ENCODE measurements at regions not wholly inside any gene's neighbourhood (a gene's known extent, or its start where the extent isn't known, plus 50 kb on each side); places are given as distances from the start of the nearest gene placed in this dataset.

DNA sequence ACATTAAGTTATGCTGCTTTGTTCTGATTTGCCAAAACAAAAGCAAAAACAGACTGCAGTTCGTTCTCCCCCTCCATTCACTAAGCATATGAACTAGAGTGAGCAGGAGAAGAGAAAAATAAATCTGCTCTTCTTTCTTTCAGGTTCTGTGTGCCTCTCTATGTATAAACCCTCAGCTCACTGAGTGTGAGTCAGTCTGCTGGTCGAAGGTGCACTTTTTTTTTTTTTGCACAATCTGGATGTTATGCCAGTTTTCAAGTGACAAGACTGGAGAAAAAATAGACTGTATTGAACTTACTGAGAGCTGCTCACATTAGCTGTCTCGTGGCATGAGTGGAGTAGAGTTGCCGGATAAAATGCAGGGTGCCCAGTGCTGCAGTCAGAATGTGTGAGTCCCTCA is 244.6 kb upstream of the ATP10B start:
- H3F3A ChIP-seq (replicated peaks; ENCODE audit: insufficient read depth), result no peaks in the 10 kb centered on the region

DNA sequence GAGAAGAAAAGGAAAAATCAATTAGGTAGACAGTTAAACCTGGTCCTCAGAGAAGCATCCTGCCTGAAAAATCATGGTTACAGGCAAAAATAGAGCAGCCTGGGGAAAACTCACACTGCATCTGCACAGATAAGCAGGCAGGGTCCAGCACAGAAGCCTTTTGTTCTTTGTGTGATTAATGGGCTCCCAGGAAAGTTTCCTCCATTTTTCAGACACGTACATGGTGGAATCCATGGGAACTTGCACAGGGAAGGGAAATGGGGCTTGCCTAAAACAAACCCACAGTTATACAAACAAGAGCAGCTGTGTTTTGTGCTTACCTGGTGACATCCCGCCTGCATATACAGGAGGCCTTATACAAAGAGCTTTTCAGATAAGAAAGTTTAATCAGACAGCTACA is 243.9 kb upstream of the ATP10B start:
- H3K9me2 ChIP-seq, result no peaks in the 10 kb centered on the region
- H3K27me3 ChIP-seq (ENCODE audit: insufficient read depth), result no peaks in the 10 kb centered on the region
- POLR2A ChIA-PET, result no interaction called here
- no peak overlapping the region for H3K4me3 ChIP-seq (ENCODE audit: low read depth in 2 of 2, low read length in 1 of 2)
- no peak for TF ChIP-seq NRF1 (IDR thresholded peaks at IDR 0.05; ENCODE audit: low read depth, low read length)
- TF ChIP-seq EP300 (IDR thresholded peaks at IDR 0.05; ENCODE audit: borderline replicate concordance in 1 of 2, low read depth in 1 of 2, low read length in 1 of 2), result no peak
- TF ChIP-seq TEAD4 (IDR thresholded peaks at IDR 0.05; ENCODE audit: borderline replicate concordance, insufficient read depth), result no peak
- TF ChIP-seq EZH2phosphoT487 (IDR thresholded peaks at IDR 0.05; ENCODE audit: borderline replicate concordance, low read depth), result no peak
- TF ChIP-seq ELF1 (IDR thresholded peaks at IDR 0.05), result no peak
- TF ChIP-seq, protein P1, sequence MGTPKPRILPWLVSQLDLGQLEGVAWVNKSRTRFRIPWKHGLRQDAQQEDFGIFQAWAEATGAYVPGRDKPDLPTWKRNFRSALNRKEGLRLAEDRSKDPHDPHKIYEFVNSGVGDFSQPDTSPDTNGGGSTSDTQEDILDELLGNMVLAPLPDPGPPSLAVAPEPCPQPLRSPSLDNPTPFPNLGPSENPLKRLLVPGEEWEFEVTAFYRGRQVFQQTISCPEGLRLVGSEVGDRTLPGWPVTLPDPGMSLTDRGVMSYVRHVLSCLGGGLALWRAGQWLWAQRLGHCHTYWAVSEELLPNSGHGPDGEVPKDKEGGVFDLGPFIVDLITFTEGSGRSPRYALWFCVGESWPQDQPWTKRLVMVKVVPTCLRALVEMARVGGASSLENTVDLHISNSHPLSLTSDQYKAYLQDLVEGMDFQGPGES (IDR thresholded peaks at IDR 0.05; ENCODE audit: low read depth, low read length), result no peak
- TF ChIP-seq GATA2 (CRISPR knock-in tag; IDR thresholded peaks at IDR 0.05), result no peak
- TF ChIP-seq, protein P2, sequence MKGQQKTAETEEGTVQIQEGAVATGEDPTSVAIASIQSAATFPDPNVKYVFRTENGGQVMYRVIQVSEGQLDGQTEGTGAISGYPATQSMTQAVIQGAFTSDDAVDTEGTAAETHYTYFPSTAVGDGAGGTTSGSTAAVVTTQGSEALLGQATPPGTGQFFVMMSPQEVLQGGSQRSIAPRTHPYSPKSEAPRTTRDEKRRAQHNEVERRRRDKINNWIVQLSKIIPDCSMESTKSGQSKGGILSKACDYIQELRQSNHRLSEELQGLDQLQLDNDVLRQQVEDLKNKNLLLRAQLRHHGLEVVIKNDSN (IDR thresholded peaks at IDR 0.05; ENCODE audit: borderline replicate concordance, low read depth), result no peak
- no peak for TF ChIP-seq TAF1 (IDR thresholded peaks at IDR 0.05; ENCODE audit: borderline replicate concordance, low read depth, low read length)
- TF ChIP-seq SMC3 (IDR thresholded peaks at IDR 0.05; ENCODE audit: low read depth, low read length), result no peak
- no peak for TF ChIP-seq FOXM1 (IDR thresholded peaks at IDR 0.05; ENCODE audit: low read depth)
- no peak for TF ChIP-seq POLR2AphosphoS5 (IDR thresholded peaks at IDR 0.05; ENCODE audit: low read depth, low read length)
- TF ChIP-seq NFIC (IDR thresholded peaks at IDR 0.05; ENCODE audit: borderline replicate concordance), result no peak
- no peak for TF ChIP-seq FOXJ3 (CRISPR knock-in tag; IDR thresholded peaks at IDR 0.05)
- no peak for TF ChIP-seq SIN3A (IDR thresholded peaks at IDR 0.05; ENCODE audit: borderline replicate concordance, low read depth, low read length)
- no peak for TF ChIP-seq MEF2A (IDR thresholded peaks at IDR 0.05; ENCODE audit: borderline replicate concordance, low read depth)
- H3K27ac ChIP-seq (ENCODE audit: low read depth in 2 of 2, low read length in 1 of 2), result no peak overlapping the region
- H3K36me3 ChIP-seq (replicated peaks in 1 of 2; ENCODE audit: control insufficient read depth in 1 of 2, insufficient read depth in 2 of 2, low read length in 1 of 2), result no peaks in the 10 kb centered on the region
- no peak overlapping the region for H3K4me2 ChIP-seq
- 0% methylated on average over 2 of the region's 2 CpGs for WGBS (ENCODE audit: low lambda C conversion rate)
- H3K79me2 ChIP-seq (ENCODE audit: insufficient read depth), result no peaks in the 10 kb centered on the region
- DNase-seq, result no peak
- H4K20me1 ChIP-seq (ENCODE audit: insufficient read depth), result no peaks in the 10 kb centered on the region
- CTCF ChIA-PET, result no interaction called here
- no peaks in the 10 kb centered on the region for H3K9me3 ChIP-seq
- no peak overlapping the region for H2AFZ ChIP-seq (ENCODE audit: low read depth)
- no peak overlapping the region for H3K9ac ChIP-seq
- H3F3A ChIP-seq (replicated peaks; ENCODE audit: insufficient read depth), result no peaks in the 10 kb centered on the region
- no peaks in the 10 kb centered on the region for H3K4me1 ChIP-seq (ENCODE audit: control insufficient read depth in 1 of 2, insufficient read depth in 2 of 2, low read depth in 1 of 2, low read length in 1 of 2)

More for the DNA sequence above, 244.6 kb upstream of the ATP10B start:
- TF ChIP-seq, protein P2 (IDR thresholded peaks at IDR 0.05; ENCODE audit: borderline replicate concordance, low read depth), result no peak
- no peak for TF ChIP-seq ELF1 (IDR thresholded peaks at IDR 0.05)
- TF ChIP-seq, protein P1 (IDR thresholded peaks at IDR 0.05; ENCODE audit: low read depth, low read length), result no peak
- TF ChIP-seq TCF12 (IDR thresholded peaks at IDR 0.05), result no peak
- TF ChIP-seq RCOR1 (IDR thresholded peaks at IDR 0.05; ENCODE audit: low read length), result no peak
- Histone ChIP-seq H3K27ac (ENCODE audit: low read depth in 2 of 2, low read length in 1 of 2) (no peak overlapping the region), H3K9ac (no peak overlapping the region), H3K36me3 (replicated peaks in 1 of 2; ENCODE audit: control insufficient read depth in 1 of 2, insufficient read depth in 2 of 2, low read length in 1 of 2) (no peaks in the 10 kb centered on the region), H3K79me2 (ENCODE audit: insufficient read depth) (no peaks in the 10 kb centered on the region), H3K4me3 (ENCODE audit: low read depth in 2 of 2, low read length in 1 of 2) (no peak overlapping the region), H3K9me2 (no peaks in the 10 kb centered on the region), H3K9me3 (no peaks in the 10 kb centered on the region), H4K20me1 (ENCODE audit: insufficient read depth) (no peaks in the 10 kb centered on the region), H3K4me2 (no peak overlapping the region), H3K4me1 (ENCODE audit: control insufficient read depth in 1 of 2, insufficient read depth in 2 of 2, low read depth in 1 of 2, low read length in 1 of 2) (no peaks in the 10 kb centered on the region), H2AFZ (ENCODE audit: low read depth) (no peak overlapping the region), H3K27me3 (ENCODE audit: insufficient read depth) (no peaks in the 10 kb centered on the region)
- POLR2A ChIA-PET, result no interaction called here
- CTCF ChIA-PET, result no interaction called here
- WGBS (ENCODE audit: low lambda C conversion rate), result 1% methylated on average over 4 of the region's 4 CpGs
- no peak for DNase-seq

Data from SK-N-SH (cell line).